IMR-90 (cell line): ENCODE measurements at regions not wholly inside any gene's neighbourhood (a gene's known extent, or its start where the extent isn't known, plus 50 kb on each side); places are given as distances from the start of the nearest gene placed in this dataset.

ENCODE experiments used
- ATAC-seq: fragments of 200-7000 bp; cut with Tn5 transposase; 2 replicates; pipeline ENCODE4 v1.9.1; 2020; ENCODE audit warnings: low read depth, mild to moderate bottlenecking, moderate library complexity
- BruUV-seq: library from RNA; stranded (reverse); fragments of 400-500 nt; replicated peaks from 2 replicates; lab custom pipeline; 2021; lab: Mats Ljungman, UMichigan
- CTCF ChIA-PET: fragments of 300-600 bp; formaldehyde crosslinking; extraction: SDS; loops from one replicate; lab custom pipeline; 2021; ENCODE audit warnings: antibody characterized with exemption; lab: Yijun Ruan, JAX
- POLR2A ChIA-PET: fragments of 300-600 bp; sonication (Branson Sonifier 250); formaldehyde crosslinking; loops from one replicate; lab custom pipeline; 2022; ENCODE audit warnings: antibody characterized with exemption; ENCODE audit not compliant: unreplicated experiment; lab: Charles Lee
- DNase-seq: peaks from one replicate; pipeline ENCODE4 v3.0.0; 2013
- H2AFZ ChIP-seq: replicated peaks from 2 replicates; pipeline ENCODE3; 2013; ENCODE audit warnings: low read length, mild to moderate bottlenecking; ENCODE audit not compliant: poor library complexity
- H2AK5ac ChIP-seq: 2 replicates; pipeline ENCODE4 v1.6.1; 2013; ENCODE audit warnings: low read depth, low read length, inconsistent platforms
- H2AK9ac ChIP-seq: replicated peaks from 2 replicates; pipeline ENCODE3; 2013; ENCODE audit warnings: mild to moderate bottlenecking, low read depth, low read length, moderate library complexity; ENCODE audit not compliant: poor library complexity
- H2BK120ac ChIP-seq: 2 replicates; pipeline ENCODE4 v1.6.1; 2013; ENCODE audit warnings: low read depth, low read length, inconsistent platforms
- H2BK15ac ChIP-seq: 3 replicates; pipeline ENCODE4 v1.6.1; 2013; ENCODE audit warnings: low read depth, low read length, inconsistent platforms
- H2BK20ac ChIP-seq: 2 replicates; pipeline ENCODE4 v1.6.1; 2013; ENCODE audit warnings: low read depth, mild to moderate bottlenecking, inconsistent platforms, low read length, moderate library complexity
- H2BK5ac ChIP-seq: 2 replicates; pipeline ENCODE4 v1.6.1; 2013; ENCODE audit warnings: mild to moderate bottlenecking, low read depth, low read length, inconsistent platforms; ENCODE audit not compliant: poor library complexity, severe bottlenecking
- H3K14ac ChIP-seq: replicated peaks from 2 replicates; pipeline ENCODE4 v1.6.1; 2013; ENCODE audit warnings: low read depth, low read length, inconsistent platforms
- H3K18ac ChIP-seq: 2 replicates; pipeline ENCODE4 v1.6.1; 2013; ENCODE audit warnings: low read depth, low read length, control low read depth
- H3K23ac ChIP-seq: 2 replicates; pipeline ENCODE4 v1.6.1; 2013; ENCODE audit warnings: low read depth, low read length, inconsistent platforms
- H3K27ac ChIP-seq: 2 replicates; pipeline ENCODE4 v1.5.1; 2013; ENCODE audit warnings: mild to moderate bottlenecking, control low read depth, low read length; ENCODE audit not compliant: insufficient read depth
- H3K27me3 ChIP-seq: 2 replicates; pipeline ENCODE4 v1.6.1; 2013; ENCODE audit warnings: low read length; ENCODE audit not compliant: control insufficient read depth, insufficient read depth
- H3K36me3 ChIP-seq: 2 replicates; pipeline ENCODE4 v1.6.1; 2013; ENCODE audit warnings: low read length, mixed read lengths; ENCODE audit not compliant: control insufficient read depth, insufficient read depth
- H3K4ac ChIP-seq: 2 replicates; pipeline ENCODE4 v1.6.1; 2013; ENCODE audit warnings: low read depth, low read length, inconsistent platforms
- H3K4me1 ChIP-seq: 2 replicates; pipeline ENCODE4 v1.6.1; 2013; ENCODE audit warnings: low read length, mixed read lengths; ENCODE audit not compliant: control insufficient read depth, insufficient read depth
- H3K4me2 ChIP-seq: 2 replicates; pipeline ENCODE4 v1.6.1; 2013; ENCODE audit warnings: low read depth, mild to moderate bottlenecking, control low read depth, low read length, moderate library complexity
- H3K4me3 ChIP-seq: 2 replicates; pipeline ENCODE4 v1.5.1; 2013; ENCODE audit warnings: low read depth, mild to moderate bottlenecking, control low read depth, low read length, moderate library complexity; ENCODE audit not compliant: insufficient read depth
- H3K56ac ChIP-seq: 2 replicates; pipeline ENCODE4 v1.6.1; 2013; ENCODE audit warnings: low read length, inconsistent platforms; ENCODE audit not compliant: insufficient read depth; ENCODE audit errors: extremely low read depth
- H3K79me1 ChIP-seq, 2 experiments: 2 replicates each; pipeline ENCODE4 v1.6.1; 2013; ENCODE audit warnings: low read length in 2 of 2, inconsistent platforms in 1 of 2, low read depth in 1 of 2
- H3K9ac ChIP-seq: 2 replicates; pipeline ENCODE4 v1.6.1; 2013; ENCODE audit warnings: low read depth, low read length, control low read depth
- H3K9me1 ChIP-seq: 2 replicates; pipeline ENCODE4 v1.6.1; 2013; ENCODE audit warnings: low read length, inconsistent platforms; ENCODE audit not compliant: insufficient read depth
- H3K9me3 ChIP-seq: 2 replicates; pipeline ENCODE4 v1.6.1; 2013; ENCODE audit warnings: low read length; ENCODE audit not compliant: control insufficient read depth, insufficient read depth
- H4K20me1 ChIP-seq: 2 replicates; pipeline ENCODE4 v1.6.1; 2013; ENCODE audit warnings: low read length, inconsistent platforms; ENCODE audit not compliant: insufficient read depth
- H4K5ac ChIP-seq: 2 replicates; pipeline ENCODE4 v1.6.1; 2013; ENCODE audit warnings: mild to moderate bottlenecking, low read depth, low read length, control low read depth
- H4K8ac ChIP-seq, 2 experiments: 2 replicates each; pipeline ENCODE4 v1.6.1; 2013; ENCODE audit warnings: low read depth in 2 of 2, low read length in 2 of 2, control low read depth in 1 of 2, inconsistent platforms in 1 of 2
- H4K91ac ChIP-seq: 2 replicates; pipeline ENCODE4 v1.6.1; 2013; ENCODE audit warnings: low read depth, low read length, inconsistent platforms; ENCODE audit not compliant: insufficient read depth
- BHLHE40 ChIP-seq: fragments of 150-350 bp; IDR thresholded peaks from 2 replicates; pipeline ENCODE4 v1.6.1; 2016; ENCODE audit warnings: mild to moderate bottlenecking, low read depth, low read length
- CEBPB ChIP-seq: IDR thresholded peaks from 2 replicates; pipeline ENCODE4 v1.6.1; 2012; ENCODE audit warnings: low read depth, low read length, improper control_type of control experiment
- CHD1 ChIP-seq: IDR thresholded peaks from 2 replicates; pipeline ENCODE4 v1.6.1; 2012; ENCODE audit warnings: low read depth, low read length, improper control_type of control experiment
- ELK1 ChIP-seq: fragments of 150-350 bp; IDR thresholded peaks from 2 replicates; pipeline ENCODE4 v1.6.1; 2016; ENCODE audit warnings: low read depth, mild to moderate bottlenecking, low read length, moderate library complexity, borderline replicate concordance
- FOS ChIP-seq: fragments of 150-350 bp; IDR thresholded peaks from 2 replicates; pipeline ENCODE4 v1.6.1; 2016; ENCODE audit warnings: low read depth, low read length
- MAFK ChIP-seq: IDR thresholded peaks from 2 replicates; pipeline ENCODE4 v1.6.1; 2012; ENCODE audit warnings: low read depth, low read length, improper control_type of control experiment
- MXI1 ChIP-seq: IDR thresholded peaks from 2 replicates; pipeline ENCODE4 v1.6.1; 2012; ENCODE audit warnings: low read depth, mild to moderate bottlenecking, low read length, moderate library complexity, borderline replicate concordance
- NFE2L2 ChIP-seq: fragments of 150-350 bp; IDR thresholded peaks from 2 replicates; pipeline ENCODE4 v1.6.1; 2016; ENCODE audit warnings: low read depth, mild to moderate bottlenecking, low read length
- RAD21 ChIP-seq: IDR thresholded peaks from 2 replicates; pipeline ENCODE4 v1.6.1; 2012; ENCODE audit warnings: low read length, improper control_type of control experiment
- RCOR1 ChIP-seq: IDR thresholded peaks from 2 replicates; pipeline ENCODE4 v1.6.1; 2012; ENCODE audit warnings: mild to moderate bottlenecking, low read length, improper control_type of control experiment; ENCODE audit not compliant: insufficient replicate concordance
- RFX5 ChIP-seq: IDR thresholded peaks from 2 replicates; pipeline ENCODE4 v1.8.0; 2012; ENCODE audit warnings: low read depth, mild to moderate bottlenecking, low read length, moderate library complexity
- WGBS, 2 experiments: methylation state at CpG; one replicate each; pipeline versions ENCODE4 v1.1.5 to v1.1.7; 2013; ENCODE audit warnings: missing lambda C conversion rate in 2 of 2; ENCODE audit not compliant: insufficient read length in 1 of 2; ENCODE audit errors: extremely low coverage in 2 of 2; 5-methylcytosine and 5-hydroxymethylcytosine counted together
- dilution Hi-C: fragments of 300-500 bp; cut with HindIII; formaldehyde crosslinking; loops from one replicate; pipeline ENCODE4 v1.14.3; 2018; ENCODE audit warnings: low sequenced_read_pairs; ENCODE audit not compliant: unreplicated experiment
- in situ Hi-C: fragments of 300-500 bp; cut with MboI; formaldehyde crosslinking; loops from 3 replicates; pipeline ENCODE4 v1.14.3; 2019; ENCODE audit warnings: low sequenced_read_pairs, inconsistent platforms, mixed read lengths
- intact Hi-C: fragments of 100-400 bp; cut with micrococcal nuclease; formaldehyde crosslinking; loops from 2 replicates; pipeline ENCODE4 v1.10.0; 2022
- TF ChIP-seq, protein P1 (sequence below): conservative IDR thresholded peaks from 2 replicates; pipeline ENCODE4 v1.5.1; 2012; ENCODE audit warnings: mild to moderate bottlenecking, low read depth, low read length, improper control_type of control experiment

DNA sequence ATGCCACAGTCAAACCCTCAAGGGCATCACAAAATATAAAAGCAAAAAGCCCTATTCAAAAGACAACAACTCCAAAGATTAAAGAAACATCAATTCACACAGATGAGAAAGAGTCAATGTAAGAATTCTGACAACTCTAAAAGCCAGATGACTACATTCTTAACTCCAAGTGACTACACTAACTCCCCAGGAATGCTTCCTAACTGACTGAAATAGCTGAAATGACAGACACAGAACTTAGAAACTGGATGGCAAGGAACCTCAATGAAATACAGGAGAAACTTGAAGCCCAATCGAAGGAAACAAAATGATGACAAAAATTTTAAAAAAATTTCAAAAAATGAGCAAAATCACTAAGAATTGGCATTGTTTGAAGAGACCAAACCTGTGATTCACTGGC lies 1047.6 kb upstream of the PCDH10 start:
- Histone ChIP-seq H3K4me1 (peaks cover 7% of the 10 kb centered on the region), H3K18ac (peak overlapping the region; percentile 48; the same call in 1 of the 2 replicates), H2BK20ac (peak overlapping the region; percentile 52), H2BK120ac (peak overlapping the region; percentile 68), H3K23ac (no peak overlapping the region), H3K9ac (no peak overlapping the region), H3K4me3 (no peak overlapping the region), H3K79me1 (no peaks in the 10 kb centered on the region), H3K9me3 (no peaks in the 10 kb centered on the region), H4K5ac (no peak overlapping the region; the same call in 1 of the 2 replicates), H2BK5ac (peak overlapping the region; percentile 47), H4K20me1 (no peaks in the 10 kb centered on the region), H2AFZ (no peak overlapping the region), H4K91ac (0 out of 2 replicates have a peak overlapping the region, but pooled peaks have one; percentile 40), H4K8ac (peak overlapping the region in 1 of 2 experiments; percentile 26; a peak in 2 of 4 replicates), H2AK5ac (no peak overlapping the region), H3K36me3 (no peaks in the 10 kb centered on the region), H3K27me3 (no peaks in the 10 kb centered on the region), H3K27ac (no peak overlapping the region), H3K14ac (0 out of 2 replicates have a peak overlapping the region, but pooled peaks have one; percentile 19), H3K4ac (peak overlapping the region; percentile 48; the same call in 1 of the 2 replicates), H3K4me2 (peak overlapping the region; percentile 13; the same call in 1 of the 2 replicates), H3K9me1 (peaks cover 3% of the 10 kb centered on the region; the same call in 1 of the 2 replicates), H2BK15ac (peak overlapping the region; percentile 68; the same call in 1 of the 3 replicates), H3K56ac (no peak overlapping the region), H2AK9ac (no peak overlapping the region)
- BruUV-seq: no TSS peak
- dilution Hi-C loops: no loop called here
- DNase-seq (peak; percentile 70), ATAC-seq (peak; percentile 96)
- ChIA-PET CTCF (no interaction called here), POLR2A (interaction anchor here (0.5 kb wide), 1 partner anchor 51 kb away, joined by 5 read pairs; no protein-coding TSS in a partner anchor)
- in situ Hi-C loops: no loop called here
- intact Hi-C loops: no loop called here
- WGBS, 2 experiments: no CpG with 5 or more reads among the region's 1 CpG
- TF ChIP-seq, protein P1, sequence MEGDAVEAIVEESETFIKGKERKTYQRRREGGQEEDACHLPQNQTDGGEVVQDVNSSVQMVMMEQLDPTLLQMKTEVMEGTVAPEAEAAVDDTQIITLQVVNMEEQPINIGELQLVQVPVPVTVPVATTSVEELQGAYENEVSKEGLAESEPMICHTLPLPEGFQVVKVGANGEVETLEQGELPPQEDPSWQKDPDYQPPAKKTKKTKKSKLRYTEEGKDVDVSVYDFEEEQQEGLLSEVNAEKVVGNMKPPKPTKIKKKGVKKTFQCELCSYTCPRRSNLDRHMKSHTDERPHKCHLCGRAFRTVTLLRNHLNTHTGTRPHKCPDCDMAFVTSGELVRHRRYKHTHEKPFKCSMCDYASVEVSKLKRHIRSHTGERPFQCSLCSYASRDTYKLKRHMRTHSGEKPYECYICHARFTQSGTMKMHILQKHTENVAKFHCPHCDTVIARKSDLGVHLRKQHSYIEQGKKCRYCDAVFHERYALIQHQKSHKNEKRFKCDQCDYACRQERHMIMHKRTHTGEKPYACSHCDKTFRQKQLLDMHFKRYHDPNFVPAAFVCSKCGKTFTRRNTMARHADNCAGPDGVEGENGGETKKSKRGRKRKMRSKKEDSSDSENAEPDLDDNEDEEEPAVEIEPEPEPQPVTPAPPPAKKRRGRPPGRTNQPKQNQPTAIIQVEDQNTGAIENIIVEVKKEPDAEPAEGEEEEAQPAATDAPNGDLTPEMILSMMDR: no peak
- TF ChIP-seq CHD1 (no peak), MXI1 (no peak), FOS (no peak), NFE2L2 (no peak), ELK1 (no peak), MAFK (no peak), CEBPB (no peak), RFX5 (no peak), RCOR1 (no peak), RAD21 (no peak), BHLHE40 (no peak)
